Activated naive CD4-positive, alpha-beta T cell treated with anti-CD3 and anti-CD28 coated beads for 36 hours (primary cell): ENCODE measurements at regions not wholly inside any gene's neighbourhood (a gene's known extent, or its start where the extent isn't known, plus 50 kb on each side); places are given as distances from the start of the nearest gene placed in this dataset.

Experiments
- CTCF ChIA-PET: fragments of 350-600 bp; sonication (Branson Sonifier 250); formaldehyde crosslinking; loops from one replicate; lab custom pipeline; 2021; ENCODE audit warnings: antibody characterized with exemption; lab: Charles Lee
- DNase-seq: peaks from one replicate; pipeline ENCODE4 v3.0.0-alpha.2; 2020
- H3K27ac Mint-ChIP-seq: one replicate; pipeline ENCODE4 v1.8.0; 2021; ENCODE audit warnings: mild to moderate bottlenecking, mixed read lengths
- H3K27me3 Mint-ChIP-seq: one replicate; pipeline ENCODE4 v1.8.0; 2021; ENCODE audit warnings: low read depth, mixed read lengths
- H3K36me3 Mint-ChIP-seq: one replicate; pipeline ENCODE4 v1.8.0; 2021; ENCODE audit warnings: low read depth, mixed read lengths
- H3K4me1 Mint-ChIP-seq: one replicate; pipeline ENCODE4 v1.8.0; 2021; ENCODE audit warnings: low read depth, mixed read lengths
- H3K4me3 Mint-ChIP-seq: one replicate; pipeline ENCODE4 v1.8.0; 2021; ENCODE audit warnings: mild to moderate bottlenecking, moderate library complexity, mixed read lengths
- H3K9me3 Mint-ChIP-seq: one replicate; pipeline ENCODE4 v1.8.0; 2021; ENCODE audit warnings: mixed read lengths
- intact Hi-C: fragments of 100-400 bp; cut with micrococcal nuclease; formaldehyde crosslinking; loops from one replicate; pipeline ENCODE4 v1.15.1; 2023

- CTCF ChIA-PET: interaction anchor here (0.6 kb wide), 1 partner anchor 42 kb away, joined by 5 read pairs; no protein-coding TSS in a partner anchor
- Mint-ChIP-seq H3K4me1 (no peaks in the 10 kb centered on the region), H3K27ac (no peak overlapping the region), H3K36me3 (no peaks in the 10 kb centered on the region), H3K4me3 (no peak overlapping the region), H3K27me3 (peaks cover 2% of the 10 kb centered on the region), H3K9me3 (no peaks in the 10 kb centered on the region)
- intact Hi-C loops: no loop called here
- no peak for DNase-seq
Observed at GRCh38 chr20:39289831-39290230, 327.7 kb downstream of the DHX35 start.

DNA sequence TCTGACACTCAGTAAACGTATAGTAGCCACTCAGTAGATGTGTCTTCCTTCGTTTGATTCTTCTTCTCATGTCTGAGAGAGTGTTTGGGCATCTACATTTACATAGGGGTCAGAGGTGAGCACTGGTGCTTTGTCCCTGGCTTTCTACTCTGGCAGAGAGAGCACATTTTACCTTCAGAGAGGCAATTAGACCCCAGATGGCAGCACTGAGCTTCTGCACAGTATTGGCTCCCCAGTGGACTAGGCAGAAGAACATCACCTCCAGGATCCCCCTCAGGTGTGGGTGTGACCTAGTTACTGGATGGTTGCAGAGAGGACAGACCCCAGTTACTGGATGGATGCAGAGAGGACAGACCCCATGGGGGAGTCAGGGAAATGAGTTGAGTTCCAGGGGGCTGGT, 327.2 kb downstream of the DHX35 start:
- Mint-ChIP-seq H3K4me1 (no peaks in the 10 kb centered on the region), H3K27ac (no peak overlapping the region), H3K4me3 (no peak overlapping the region), H3K36me3 (no peaks in the 10 kb centered on the region), H3K27me3 (peaks cover 2% of the 10 kb centered on the region), H3K9me3 (no peaks in the 10 kb centered on the region)
- intact Hi-C loops: no loop called here
- CTCF ChIA-PET: no interaction called here
- no peak for DNase-seq

DNA sequence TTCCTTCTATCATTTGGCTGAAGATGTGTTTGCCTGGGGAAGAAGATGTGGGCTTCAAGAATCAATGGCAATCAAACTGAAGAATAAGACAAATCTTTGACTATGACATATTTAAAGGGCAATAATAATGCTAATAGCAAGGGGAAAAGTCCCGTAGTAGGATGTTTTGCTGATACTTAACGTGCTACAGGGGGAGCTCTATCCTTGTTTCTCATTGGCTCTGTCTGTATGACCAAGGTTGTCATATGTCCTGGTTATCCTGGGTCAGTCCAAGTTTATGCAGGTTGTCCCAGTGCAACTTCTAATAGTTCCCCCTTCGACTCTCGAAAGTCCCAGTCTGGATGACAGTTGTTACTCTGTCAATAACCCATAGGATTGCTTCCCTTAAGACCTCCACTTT, 321.3 kb downstream of the DHX35 start:
- no peak overlapping the region for H3K27ac Mint-ChIP-seq
- CTCF ChIA-PET: no interaction called here
- no peaks in the 10 kb centered on the region for H3K27me3 Mint-ChIP-seq
- intact Hi-C loops: no loop called here
- no peaks in the 10 kb centered on the region for H3K4me1 Mint-ChIP-seq
- no peak overlapping the region for H3K4me3 Mint-ChIP-seq
- no peak for DNase-seq
- H3K9me3 Mint-ChIP-seq: no peaks in the 10 kb centered on the region
- no peaks in the 10 kb centered on the region for H3K36me3 Mint-ChIP-seq

DNA sequence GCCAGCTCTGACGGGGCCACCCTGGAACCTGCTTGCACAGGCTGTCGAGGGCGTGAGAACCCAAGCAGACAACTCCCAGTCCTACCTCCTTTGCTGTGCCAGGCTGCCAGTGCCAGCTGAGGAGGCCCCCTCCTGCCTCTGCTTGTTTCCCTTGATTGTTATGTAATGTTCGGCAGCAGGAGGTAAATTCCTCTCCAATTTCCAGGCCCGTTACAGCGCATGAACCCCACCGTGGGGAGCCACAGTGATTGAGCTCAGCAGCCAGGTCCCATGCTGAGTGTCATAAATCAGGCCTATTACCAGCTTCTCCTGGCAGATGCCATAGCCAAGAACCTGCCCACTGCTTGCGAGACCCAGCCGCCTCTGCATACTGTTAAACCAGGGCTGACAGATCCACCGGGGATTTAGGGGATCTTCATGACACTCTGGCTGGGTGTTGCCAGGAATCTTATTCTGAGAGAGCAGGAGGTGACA, 320.5 kb downstream of the DHX35 start:
- intact Hi-C loops: no loop called here
- CTCF ChIA-PET: no interaction called here
- Mint-ChIP-seq H3K9me3 (no peaks in the 10 kb centered on the region), H3K4me1 (no peaks in the 10 kb centered on the region), H3K36me3 (no peaks in the 10 kb centered on the region), H3K4me3 (no peak overlapping the region), H3K27ac (no peak overlapping the region), H3K27me3 (no peaks in the 10 kb centered on the region)
- no peak for DNase-seq

DNA sequence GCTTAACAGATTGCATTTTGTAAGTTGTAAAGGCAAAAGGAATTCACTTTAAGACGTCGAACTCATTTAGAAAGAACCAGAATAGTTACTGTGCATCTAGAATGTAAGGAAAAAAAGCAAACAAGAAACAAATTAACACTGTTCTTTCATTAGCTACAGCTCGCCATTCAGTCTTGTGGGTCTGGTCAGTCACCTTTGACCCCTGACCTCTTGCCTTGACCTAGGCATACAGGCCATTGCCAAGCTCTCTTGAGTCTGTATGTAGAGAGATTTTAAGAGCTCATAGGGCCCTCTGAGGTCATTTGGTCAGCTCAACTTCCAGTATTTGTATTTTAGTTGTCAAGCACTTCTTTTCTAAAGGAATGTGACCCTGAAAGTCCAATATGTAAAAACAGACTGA, 318.7 kb downstream of the DHX35 start:
- Mint-ChIP-seq H3K4me3 (no peak overlapping the region), H3K27ac (no peak overlapping the region), H3K27me3 (peaks cover 4% of the 10 kb centered on the region), H3K9me3 (peaks cover 4% of the 10 kb centered on the region), H3K4me1 (no peaks in the 10 kb centered on the region), H3K36me3 (no peaks in the 10 kb centered on the region)
- intact Hi-C loops: no loop called here
- CTCF ChIA-PET: no interaction called here
- no peak for DNase-seq

DNA sequence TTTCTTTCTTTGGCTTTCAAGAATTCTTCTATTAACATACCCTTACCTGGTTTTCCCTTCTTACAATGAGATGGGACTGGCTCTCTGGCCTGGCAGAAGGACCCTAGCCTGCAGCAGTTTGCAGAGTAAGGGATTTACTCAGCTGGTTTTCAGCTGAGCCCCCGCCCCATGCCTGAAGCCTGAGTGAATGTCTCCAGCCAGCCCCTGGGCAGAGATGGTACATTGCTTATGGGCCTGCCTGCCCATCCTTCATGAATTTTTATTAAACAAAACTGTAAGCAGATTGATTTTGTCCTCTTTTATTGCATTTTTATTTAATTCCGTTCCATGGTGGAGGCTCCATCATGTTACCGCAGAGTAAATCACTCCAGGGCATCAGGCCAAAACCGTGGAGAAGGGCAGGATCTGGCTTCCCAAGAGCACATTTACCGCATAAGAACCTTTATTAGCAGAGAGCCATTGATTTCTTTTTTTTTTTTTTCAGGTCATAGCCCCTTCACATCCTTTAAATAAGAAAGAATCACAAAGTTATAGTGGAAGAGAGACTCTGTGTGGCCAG, 316.2 kb downstream of the DHX35 start:
- CTCF ChIA-PET: no interaction called here
- no peak overlapping the region for H3K4me3 Mint-ChIP-seq
- no peaks in the 10 kb centered on the region for H3K36me3 Mint-ChIP-seq
- peaks cover 4% of the 10 kb centered on the region for H3K27me3 Mint-ChIP-seq
- no peak overlapping the region for H3K27ac Mint-ChIP-seq
- peaks cover 4% of the 10 kb centered on the region for H3K9me3 Mint-ChIP-seq
- intact Hi-C loops: no loop called here
- DNase-seq: no peak
- H3K4me1 Mint-ChIP-seq: no peaks in the 10 kb centered on the region

GRCh38 chr20:39277185-39277584, 315.0 kb downstream of the DHX35 start:
- Mint-ChIP-seq H3K27me3 (peaks cover 4% of the 10 kb centered on the region), H3K4me1 (no peaks in the 10 kb centered on the region), H3K4me3 (no peak overlapping the region), H3K9me3 (peaks cover 4% of the 10 kb centered on the region), H3K36me3 (no peaks in the 10 kb centered on the region), H3K27ac (no peak overlapping the region)
- DNase-seq: no peak
- intact Hi-C loops: no loop called here
- CTCF ChIA-PET: no interaction called here

DNA sequence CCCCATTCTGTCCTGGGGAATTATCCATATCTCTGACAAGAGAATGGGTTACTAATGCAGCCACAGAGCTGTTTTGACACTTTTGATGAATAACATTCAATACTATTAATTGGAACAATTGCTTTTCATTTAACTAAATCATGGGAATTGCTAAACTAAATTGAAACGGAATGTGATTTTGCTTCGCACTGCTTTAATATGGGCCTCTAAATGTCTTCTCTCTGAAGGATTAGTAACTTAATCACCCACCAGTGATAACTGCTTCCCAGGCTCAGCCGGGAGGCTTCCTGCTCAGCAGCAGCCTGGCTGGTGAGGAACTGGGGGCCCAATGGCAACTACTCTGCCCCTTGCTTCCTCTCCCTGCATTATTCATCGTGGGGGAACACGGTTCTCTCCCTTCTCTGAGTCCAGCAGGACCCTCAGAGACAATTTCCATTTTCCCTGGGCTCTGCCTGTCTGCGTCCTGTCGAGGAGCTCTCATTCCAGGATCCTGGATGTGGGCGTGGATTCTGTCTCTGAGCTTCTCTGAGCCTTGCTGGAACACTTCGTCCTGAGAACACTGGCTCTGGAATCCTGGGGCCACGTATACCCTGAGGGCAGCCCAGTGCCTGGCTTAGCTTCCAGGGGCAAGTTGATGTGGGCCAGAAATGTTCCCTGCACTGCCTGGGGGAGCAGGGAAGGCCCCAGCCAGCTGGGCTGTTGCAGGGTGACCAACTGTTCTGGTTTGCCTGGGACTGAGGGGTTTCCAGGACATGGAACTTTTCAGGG, 308.9 kb downstream of the DHX35 start:
- Mint-ChIP-seq H3K27ac (no peak overlapping the region), H3K9me3 (no peaks in the 10 kb centered on the region), H3K4me3 (no peak overlapping the region), H3K4me1 (no peaks in the 10 kb centered on the region), H3K27me3 (no peaks in the 10 kb centered on the region), H3K36me3 (no peaks in the 10 kb centered on the region)
- intact Hi-C loops: no loop called here
- DNase-seq: no peak
- CTCF ChIA-PET: interaction anchor here (1.5 kb wide), 1 partner anchor 190 kb away, joined by 3 read pairs; no protein-coding TSS in a partner anchor

DNA sequence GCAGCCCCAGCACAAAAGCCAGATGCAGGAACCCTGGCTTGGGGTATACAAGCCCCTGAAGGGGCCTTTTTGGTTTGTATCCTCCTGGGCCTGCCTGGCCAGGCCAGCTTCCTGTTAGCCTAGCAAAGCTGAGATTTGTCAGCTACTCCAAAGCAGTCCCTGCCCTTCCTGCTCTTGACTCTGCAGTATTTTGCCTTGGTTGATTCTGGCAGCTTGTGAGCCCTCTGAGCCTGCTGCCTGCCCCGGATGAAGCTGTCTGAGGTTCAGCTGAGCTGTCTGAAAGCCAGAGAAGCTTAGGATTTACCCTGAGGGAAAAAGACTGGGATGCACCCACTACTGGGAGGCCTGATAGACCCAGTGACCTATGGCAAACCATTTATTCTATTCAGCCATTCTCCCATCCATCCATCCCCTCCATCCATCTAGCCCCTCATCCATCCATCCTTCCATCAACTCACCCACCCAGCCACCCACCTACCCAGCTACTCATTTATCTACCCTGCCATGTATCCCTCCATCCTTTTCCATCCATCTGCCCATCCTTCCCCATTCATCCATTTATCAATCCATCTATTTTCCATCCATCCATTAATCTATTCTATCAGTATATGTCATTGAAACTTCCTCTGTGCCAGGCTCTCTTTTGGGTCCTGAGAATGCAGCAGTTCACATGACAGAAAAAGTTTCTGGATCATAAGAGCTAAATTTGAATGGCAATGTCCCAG, 307.5 kb downstream of the DHX35 start:
- Mint-ChIP-seq H3K36me3 (no peaks in the 10 kb centered on the region), H3K27ac (no peak overlapping the region), H3K4me3 (no peak overlapping the region), H3K9me3 (no peaks in the 10 kb centered on the region), H3K4me1 (no peaks in the 10 kb centered on the region), H3K27me3 (no peaks in the 10 kb centered on the region)
- CTCF ChIA-PET: interaction anchor here (0.7 to 2.7 kb wide), 6 partner anchors 13 to 1420 kb away, joined by 3 to 13 read pairs (median 3); no protein-coding TSS in a partner anchor
- intact Hi-C loops: loop anchor here (5.0 to 10.0 kb wide), 3 partner anchors 157 to 1695 kb away; no protein-coding TSS in a partner anchor
- DNase-seq: no peak

GRCh38 chr20:39268981-39269461, 306.9 kb downstream of the DHX35 start:
- intact Hi-C loops: loop anchor here (5.0 to 10.0 kb wide), 3 partner anchors 157 to 1696 kb away; no protein-coding TSS in a partner anchor
- no peaks in the 10 kb centered on the region for H3K36me3 Mint-ChIP-seq
- no peaks in the 10 kb centered on the region for H3K9me3 Mint-ChIP-seq
- DNase-seq: peak; percentile 61
- CTCF ChIA-PET: interaction anchor here (0.6 to 2.7 kb wide), 7 partner anchors 12 to 1421 kb away, joined by 3 to 13 read pairs (median 3); no protein-coding TSS in a partner anchor
- H3K27me3 Mint-ChIP-seq: peaks cover 2% of the 10 kb centered on the region
- no peak overlapping the region for H3K27ac Mint-ChIP-seq
- H3K4me3 Mint-ChIP-seq: no peak overlapping the region
- H3K4me1 Mint-ChIP-seq: no peaks in the 10 kb centered on the region

- intact Hi-C loops: loop anchor here (5.0 to 10.0 kb wide), 3 partner anchors 156 to 1696 kb away; no protein-coding TSS in a partner anchor
- peaks cover 2% of the 10 kb centered on the region for H3K27me3 Mint-ChIP-seq
- no peak overlapping the region for H3K27ac Mint-ChIP-seq
- no peak for DNase-seq
- no peaks in the 10 kb centered on the region for H3K9me3 Mint-ChIP-seq
- no peaks in the 10 kb centered on the region for H3K36me3 Mint-ChIP-seq
- CTCF ChIA-PET: interaction anchor here (0.6 to 2.7 kb wide), 4 partner anchors 64 to 1421 kb away, joined by 3 to 13 read pairs (median 4); no protein-coding TSS in a partner anchor
- H3K4me3 Mint-ChIP-seq: no peak overlapping the region
- no peaks in the 10 kb centered on the region for H3K4me1 Mint-ChIP-seq
Observed at GRCh38 chr20:39268491-39268951, 306.4 kb downstream of the DHX35 start.

- no peak for DNase-seq
- CTCF ChIA-PET: interaction anchor here (1.0 to 2.7 kb wide), 4 partner anchors 9 to 216 kb away, joined by 3 to 13 read pairs (median 4); no protein-coding TSS in a partner anchor
- no peaks in the 10 kb centered on the region for H3K9me3 Mint-ChIP-seq
- intact Hi-C loops: loop anchor here (5.0 to 10.0 kb wide), 3 partner anchors 155 to 1698 kb away; no protein-coding TSS in a partner anchor
- H3K4me3 Mint-ChIP-seq: no peak overlapping the region
- peaks cover 2% of the 10 kb centered on the region for H3K27me3 Mint-ChIP-seq
- H3K4me1 Mint-ChIP-seq: no peaks in the 10 kb centered on the region
- H3K36me3 Mint-ChIP-seq: no peaks in the 10 kb centered on the region
- no peak overlapping the region for H3K27ac Mint-ChIP-seq
Observed at GRCh38 chr20:39266989-39267388, 304.8 kb downstream of the DHX35 start.
